Erythroblast (primary cell): ENCODE measurements at regions not wholly inside any gene's neighbourhood (a gene's known extent, or its start where the extent isn't known, plus 50 kb on each side); places are given as distances from the start of the nearest gene placed in this dataset.

Experiments used
- GATA1 ChIP-seq: IDR thresholded peaks from 2 replicates; pipeline ENCODE4 v1.6.1; 2011; ENCODE audit warnings: low read depth, mild to moderate bottlenecking, control low read depth, low read length, moderate library complexity
- POLR2A ChIP-seq: IDR thresholded peaks from 2 replicates; pipeline ENCODE4 v1.6.1; 2011; ENCODE audit warnings: mild to moderate bottlenecking, low read length

- TF ChIP-seq POLR2A: no peak
- no peak for TF ChIP-seq GATA1
These were observed 326.9 kb upstream of the NAALADL2 start for GRCh38 chr3:174532216-174532615.
